ENCODE measurements at regions not wholly inside any gene's neighbourhood (a gene's known extent, or its start where the extent isn't known, plus 50 kb on each side); places are given as distances from the start of the nearest gene placed in this dataset.
A peak's percentile ranks its signal among the peaks of the same experiment; 100 is the strongest.

GRCh38 chr12:92034858-92035401, 110.7 kb downstream of the BTG1 start:
- no peak for TF ChIP-seq POLR2A (IDR thresholded peaks at IDR 0.05; ENCODE audit: low read depth, low read length)
- no peak for TF ChIP-seq POLR2AphosphoS5 (IDR thresholded peaks at IDR 0.05; ENCODE audit: low read depth, low read length)
- no peak for TF ChIP-seq TAF1 (IDR thresholded peaks at IDR 0.05; ENCODE audit: low read depth, low read length)
- TF ChIP-seq POU2F2 (IDR thresholded peaks at IDR 0.05; ENCODE audit: low read depth, low read length), result no peak
- TF ChIP-seq PAX5 (IDR thresholded peaks at IDR 0.05; ENCODE audit: insufficient read depth, low read length, severe bottlenecking), result peak; percentile 23

All from GM12891 (cell line).